NCI-H2227 (cell line): ENCODE measurements at regions not wholly inside any gene's neighbourhood (a gene's known extent, or its start where the extent isn't known, plus 50 kb on each side); places are given as distances from the start of the nearest gene placed in this dataset.

Source experiments
- DNase-seq: peaks from one replicate; lab custom pipeline; 2025; ENCODE audit not compliant: unreplicated experiment; lab: John Stamatoyannopoulos, UW

- no peak for DNase-seq
These were observed 276.3 kb upstream of the ZNF717 start for GRCh38 chr3:76061654-76062053.

GRCh38 chr3:76063019-76063418, 277.7 kb upstream of the ZNF717 start:
- DNase-seq: no peak

- DNase-seq: no peak
These were observed 278.5 kb upstream of the ZNF717 start for GRCh38 chr3:76063811-76064210.

GRCh38 chr3:76065964-76066363, 280.6 kb upstream of the ZNF717 start:
- no peak for DNase-seq

GRCh38 chr3:76078101-76078500, 292.8 kb upstream of the ZNF717 start:
- DNase-seq: no peak

- no peak for DNase-seq
These were observed 298.6 kb upstream of the ZNF717 start for GRCh38 chr3:76083992-76084391.

GRCh38 chr3:76096036-76096435, 310.7 kb upstream of the ZNF717 start:
- DNase-seq: no peak

- DNase-seq: no peak
These were observed 311.7 kb upstream of the ZNF717 start for GRCh38 chr3:76096836-76097588.

GRCh38 chr3:76097589-76097969, 312.2 kb upstream of the ZNF717 start:
- DNase-seq: no peak

- DNase-seq: no peak
These were observed 314.6 kb upstream of the ZNF717 start for GRCh38 chr3:76099956-76100355.

GRCh38 chr3:76107935-76108570, 322.7 kb upstream of the ZNF717 start:
- no peak for DNase-seq

GRCh38 chr3:76111808-76112207, 326.5 kb upstream of the ZNF717 start:
- DNase-seq: no peak

GRCh38 chr3:76122007-76122406, 336.7 kb upstream of the ZNF717 start:
- no peak for DNase-seq

- DNase-seq: no peak
These were observed 344.1 kb upstream of the ZNF717 start for GRCh38 chr3:76129441-76129840.

GRCh38 chr3:76131396-76132153, 346.2 kb upstream of the ZNF717 start:
- DNase-seq: no peak

- DNase-seq: no peak
These were observed 346.8 kb upstream of the ZNF717 start for GRCh38 chr3:76132154-76132470.

- no peak for DNase-seq
These were observed 348.8 kb upstream of the ZNF717 start for GRCh38 chr3:76134166-76134565.

GRCh38 chr3:76138921-76139320, 353.6 kb upstream of the ZNF717 start:
- no peak for DNase-seq

- no peak for DNase-seq
These were observed 362.5 kb upstream of the ZNF717 start for GRCh38 chr3:76147846-76148245.

GRCh38 chr3:76152028-76152427, 366.7 kb upstream of the ZNF717 start:
- no peak for DNase-seq

GRCh38 chr3:76161856-76162255, 376.5 kb upstream of the ZNF717 start:
- DNase-seq: no peak

- DNase-seq: no peak
These were observed 386.3 kb upstream of the ZNF717 start for GRCh38 chr3:76171647-76172046.
